Kidney (tissue), 13 donors: ENCODE measurements at regions not wholly inside any gene's neighbourhood (a gene's known extent, or its start where the extent isn't known, plus 50 kb on each side); places are given as distances from the start of the nearest gene placed in this dataset.

ENCODE experiments used
- DNase-seq, 5 donors: peaks; one replicate each; pipeline ENCODE4 v3.0.0-alpha.2; 2013 to 2020
- FAIRE-seq: peaks from 2 replicates; lab custom pipeline; 2012; peaks lifted over from hg19 to GRCh38; lab: Jason Lieb, UNC
- H3K27ac ChIP-seq, 2 donors: one replicate each; pipeline ENCODE4 v1.7.0; 2013; ENCODE audit warnings: low read depth in 2 of 2, low read length in 2 of 2, inconsistent platforms in 1 of 2
- H3K27me3 ChIP-seq: one replicate; pipeline ENCODE4 v1.7.1; 2013; ENCODE audit warnings: low read length, inconsistent platforms; ENCODE audit not compliant: control insufficient read depth, insufficient read depth
- H3K36me3 ChIP-seq, 3 donors: one replicate each; pipeline versions ENCODE4 v1.7.0 to v1.7.1; 2013; ENCODE audit warnings: low read length in 3 of 3, control low read depth in 1 of 3, inconsistent platforms in 1 of 3; ENCODE audit not compliant: insufficient read depth in 3 of 3, control insufficient read depth in 2 of 3
- H3K4me1 ChIP-seq, 3 donors: one replicate each; pipeline versions ENCODE4 v1.7.0 to v1.7.1; 2013; ENCODE audit warnings: low read length in 3 of 3, inconsistent platforms in 1 of 3, low read depth in 1 of 3; ENCODE audit not compliant: control insufficient read depth in 2 of 3, insufficient read depth in 2 of 3
- H3K4me3 ChIP-seq, 3 donors: one replicate each; pipeline versions ENCODE4 v1.7.0 to v1.8.1; 2013; ENCODE audit warnings: low read length in 3 of 3, control low read depth in 1 of 3, inconsistent platforms in 1 of 3
- H3K9ac ChIP-seq, 3 donors: one replicate each; pipeline versions ENCODE4 v1.7.0 to v1.7.1; 2013; ENCODE audit warnings: low read length in 3 of 3, control low read depth in 1 of 3, inconsistent platforms in 1 of 3
- H3K9me3 ChIP-seq, 3 donors: one replicate each; pipeline versions ENCODE4 v1.7.0 to v1.7.1; 2013; ENCODE audit warnings: low read length in 3 of 3, control low read depth in 1 of 3, inconsistent platforms in 1 of 3; ENCODE audit not compliant: control insufficient read depth in 2 of 3, insufficient read depth in 1 of 3
- CTCF ChIP-seq: IDR thresholded peaks from 3 replicates; pipeline ENCODE4 v1.5.1; 2012; ENCODE audit warnings: mild to moderate bottlenecking, moderate library complexity, borderline replicate concordance; ENCODE audit not compliant: insufficient read depth; ENCODE audit errors: extremely low read depth
- intact Hi-C: fragments of 100-400 bp; cut with DNase I; formaldehyde crosslinking; loops from one replicate; pipeline ENCODE4 v1.11.1; 2022
- donor health status: control.
- donor health status: control.
- donor health status: control.
- donor health status: control.
- donor health status: control.
- donor health status: DM: yes; HTN: yes; CAD: no.
- donor health status: Normal renal cell carcinoma (clear cell type).

GRCh38 chr6:95420792-95421191 lies 156.5 kb upstream of the MANEA start:
- no peak for TF ChIP-seq CTCF
- no peak for FAIRE-seq
- no peak overlapping the region for H3K9ac ChIP-seq
- no peak overlapping the region for H3K4me3 ChIP-seq
- no peaks in the 10 kb centered on the region for H3K4me1 ChIP-seq
- H3K9me3 ChIP-seq, result no peaks in the 10 kb centered on the region
- no peaks in the 10 kb centered on the region for H3K36me3 ChIP-seq
- DNase-seq, result no peak
- intact Hi-C loops, result no loop called here
- no peak overlapping the region for H3K27ac ChIP-seq
- no peaks in the 10 kb centered on the region for H3K27me3 ChIP-seq

GRCh38 chr6:95423331-95423730 lies 154.0 kb upstream of the MANEA start:
- intact Hi-C loops, result no loop called here
- H3K4me3 ChIP-seq, result no peak overlapping the region

DNA sequence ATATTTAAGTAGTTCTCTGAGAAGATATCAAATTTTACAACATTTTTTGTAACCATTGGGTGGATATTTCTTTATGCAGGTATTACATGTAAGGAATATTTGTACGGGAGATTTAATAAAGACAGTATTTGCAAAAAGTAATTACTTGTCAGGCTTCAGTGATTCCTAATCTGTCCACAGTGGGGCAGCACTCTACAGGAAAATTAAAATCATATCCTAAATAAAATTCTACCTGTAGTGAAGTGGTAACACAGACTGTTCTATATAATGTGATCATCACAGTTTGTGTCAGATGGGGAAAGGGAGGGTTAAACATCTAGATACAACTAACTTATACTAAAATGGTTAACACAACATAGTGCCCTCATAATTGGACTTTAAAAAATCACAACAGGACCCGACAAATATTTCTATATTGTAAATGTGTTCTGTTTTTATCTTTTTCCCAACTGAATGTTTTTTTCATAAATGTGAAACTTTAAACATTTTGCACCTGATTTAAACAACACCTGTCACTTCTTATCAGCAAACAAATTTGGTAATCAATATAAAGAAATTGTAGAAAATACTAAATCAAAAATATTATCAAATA lies 145.6 kb upstream of the MANEA start:
- H3K36me3 ChIP-seq, result no peaks in the 10 kb centered on the region
- intact Hi-C loops, result no loop called here
- TF ChIP-seq CTCF, result peak; percentile 62
- H3K27me3 ChIP-seq, result no peaks in the 10 kb centered on the region
- no peak overlapping the region for H3K27ac ChIP-seq
- FAIRE-seq, result peak; percentile 86
- peak in 3 of 5 donors; percentile 31 to 47 (median 40) for DNase-seq
- H3K9ac ChIP-seq, result no peak overlapping the region
- no peaks in the 10 kb centered on the region for H3K4me1 ChIP-seq
- H3K9me3 ChIP-seq, result no peaks in the 10 kb centered on the region
- no peak overlapping the region for H3K4me3 ChIP-seq

More at GRCh38 chr6:95423331-95423730, 154.0 kb upstream of the MANEA start:
- H3K4me1 ChIP-seq, result no peaks in the 10 kb centered on the region
- H3K9ac ChIP-seq, result no peak overlapping the region
- no peak overlapping the region for H3K27ac ChIP-seq
- no peaks in the 10 kb centered on the region for H3K27me3 ChIP-seq
- H3K9me3 ChIP-seq, result no peaks in the 10 kb centered on the region
- peak in 2 of 5 donors; percentile 46 to 55 for DNase-seq
- no peak for TF ChIP-seq CTCF
- FAIRE-seq, result no peak
- H3K36me3 ChIP-seq, result no peaks in the 10 kb centered on the region

DNA sequence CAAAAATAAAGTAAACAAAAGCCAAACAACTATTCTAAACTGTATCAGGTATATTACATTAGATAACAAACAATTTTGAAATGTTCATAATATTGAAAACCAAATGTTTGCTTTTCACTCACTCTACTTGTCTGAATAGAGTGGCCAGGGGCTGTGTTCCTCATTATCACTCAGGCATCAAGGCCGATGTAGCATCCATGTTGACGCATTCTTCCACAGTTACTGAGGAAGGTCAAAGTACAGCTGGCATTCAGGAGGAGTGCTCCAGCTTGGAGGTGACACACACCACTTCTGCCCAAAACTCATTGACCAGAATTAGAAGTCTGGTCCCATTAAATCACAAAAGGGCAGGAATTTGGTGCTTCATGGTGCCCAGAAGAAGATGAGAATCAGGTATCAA lies 137.6 kb upstream of the MANEA start:
- H3K27me3 ChIP-seq, result no peaks in the 10 kb centered on the region
- no peak overlapping the region for H3K27ac ChIP-seq
- DNase-seq (no peak), FAIRE-seq (peak; percentile 6)
- no peak overlapping the region for H3K9ac ChIP-seq
- H3K9me3 ChIP-seq, result no peaks in the 10 kb centered on the region
- H3K4me1 ChIP-seq, result no peaks in the 10 kb centered on the region
- no peak overlapping the region for H3K4me3 ChIP-seq
- H3K36me3 ChIP-seq, result no peaks in the 10 kb centered on the region
- TF ChIP-seq CTCF, result no peak
- intact Hi-C loops, result no loop called here
